ENCODE measurements at regions not wholly inside any gene's neighbourhood (a gene's known extent, or its start where the extent isn't known, plus 50 kb on each side); places are given as distances from the start of the nearest gene placed in this dataset.

- Histone ChIP-seq H3K4me3 (no peak overlapping the region), H3K27me3 (no peaks in the 10 kb centered on the region), H3K36me3 (no peaks in the 10 kb centered on the region), H3K27ac (peak overlapping the region in 1 of 5 donors; percentile 39), H3K9me3 (no peaks in the 10 kb centered on the region), H3K4me1 (peaks cover 3 to 30% (median 9%) of the 10 kb centered on the region in 4 donors)
- 20 to 30% (median 22%) methylated on average over 3 of the region's 3 CpGs for WGBS, 5 donors
- peak in 1 of 2 donors; percentile 56 for DNase-seq
- TF ChIP-seq POLR2AphosphoS5 (IDR thresholded peaks at IDR 0.05) (no peak), POLR2A (IDR thresholded peaks at IDR 0.05) (no peak), EP300 (IDR thresholded peaks at IDR 0.05) (no peak), CTCF (IDR thresholded peaks at IDR 0.05) (no peak)
- intact Hi-C loops (cut with DNase I; ENCODE audit: low total_unique reads), result no loop called here
These were observed 424.9 kb downstream of the ADGRL2 start for GRCh38 chr1:82225421-82226185.

GRCh38 chr1:82223091-82223490 is 422.4 kb downstream of the ADGRL2 start:
- H3K4me1 ChIP-seq, result peaks cover 3 to 30% (median 9%) of the 10 kb centered on the region in 4 donors
- no peak overlapping the region for H3K4me3 ChIP-seq
- H3K36me3 ChIP-seq, result no peaks in the 10 kb centered on the region
- TF ChIP-seq POLR2A (IDR thresholded peaks at IDR 0.05), result no peak
- TF ChIP-seq EP300 (IDR thresholded peaks at IDR 0.05), result no peak
- no peak for TF ChIP-seq POLR2AphosphoS5 (IDR thresholded peaks at IDR 0.05)
- no peak for TF ChIP-seq CTCF (IDR thresholded peaks at IDR 0.05)
- DNase-seq, result no peak
- H3K27me3 ChIP-seq, result no peaks in the 10 kb centered on the region
- 84 to 100% (median 88%) methylated on average over 1 of the region's 1 CpG for WGBS, 5 donors
- intact Hi-C loops (cut with DNase I; ENCODE audit: low total_unique reads), result no loop called here
- no peaks in the 10 kb centered on the region for H3K9me3 ChIP-seq
- H3K27ac ChIP-seq, result no peak overlapping the region

- Histone ChIP-seq H3K4me1 (peaks cover 1 to 17% (median 3%) of the 10 kb centered on the region in 4 donors), H3K27me3 (no peaks in the 10 kb centered on the region), H3K4me3 (no peak overlapping the region), H3K9me3 (no peaks in the 10 kb centered on the region), H3K36me3 (no peaks in the 10 kb centered on the region), H3K27ac (no peak overlapping the region)
- intact Hi-C loops (cut with DNase I; ENCODE audit: low total_unique reads), result no loop called here
- no peak for TF ChIP-seq POLR2AphosphoS5 (IDR thresholded peaks at IDR 0.05)
- no peak for TF ChIP-seq POLR2A (IDR thresholded peaks at IDR 0.05)
- no peak for TF ChIP-seq EP300 (IDR thresholded peaks at IDR 0.05)
- no peak for TF ChIP-seq CTCF (IDR thresholded peaks at IDR 0.05)
- WGBS, 5 donors, result 89 to 93% (median 90%) methylated on average over 5 of the region's 5 CpGs
- no peak for DNase-seq
These were observed 421.0 kb downstream of the ADGRL2 start for GRCh38 chr1:82221721-82222120.

- Histone ChIP-seq H3K4me1 (peaks cover 0 to 8% (median 1%) of the 10 kb centered on the region in 4 donors), H3K9me3 (no peaks in the 10 kb centered on the region), H3K36me3 (no peaks in the 10 kb centered on the region), H3K27me3 (no peaks in the 10 kb centered on the region), H3K4me3 (no peak overlapping the region), H3K27ac (no peak overlapping the region)
- TF ChIP-seq POLR2AphosphoS5 (IDR thresholded peaks at IDR 0.05), result no peak
- TF ChIP-seq EP300 (IDR thresholded peaks at IDR 0.05), result no peak
- no peak for TF ChIP-seq CTCF (IDR thresholded peaks at IDR 0.05)
- TF ChIP-seq POLR2A (IDR thresholded peaks at IDR 0.05), result no peak
- intact Hi-C loops (cut with DNase I; ENCODE audit: low total_unique reads), result no loop called here
- WGBS, 5 donors, result 94 to 98% (median 96%) methylated on average over 5 of the region's 5 CpGs
- DNase-seq, result no peak
These were observed 420.0 kb downstream of the ADGRL2 start for GRCh38 chr1:82220754-82221153.

Data from stomach (tissue), 8 donors.